SK-N-SH treated with all-trans-retinoic acid at 6 μM for 48 hours (cell line): ENCODE measurements at regions not wholly inside any gene's neighbourhood (a gene's known extent, or its start where the extent isn't known, plus 50 kb on each side); places are given as distances from the start of the nearest gene placed in this dataset.

Source experiments
- BACH2 ChIP-seq: fragments of 250-450 bp; sonication (Bioruptor Pico); IDR thresholded peaks from 2 replicates; pipeline ENCODE4 v1.9.0; 2021; ENCODE audit warnings: mild to moderate bottlenecking, borderline replicate concordance
- SNAI2 ChIP-seq: fragments of 250-450 bp; sonication (Bioruptor Pico); IDR thresholded peaks from 2 replicates; pipeline ENCODE4 v1.5.0; 2020; ENCODE audit warnings: mild to moderate bottlenecking, moderate library complexity
- ZFP3 ChIP-seq: fragments of 250-450 bp; sonication (Bioruptor Pico); IDR thresholded peaks from 2 replicates; pipeline ENCODE4 v1.5.0; 2020; ENCODE audit warnings: mild to moderate bottlenecking, moderate library complexity

DNA sequence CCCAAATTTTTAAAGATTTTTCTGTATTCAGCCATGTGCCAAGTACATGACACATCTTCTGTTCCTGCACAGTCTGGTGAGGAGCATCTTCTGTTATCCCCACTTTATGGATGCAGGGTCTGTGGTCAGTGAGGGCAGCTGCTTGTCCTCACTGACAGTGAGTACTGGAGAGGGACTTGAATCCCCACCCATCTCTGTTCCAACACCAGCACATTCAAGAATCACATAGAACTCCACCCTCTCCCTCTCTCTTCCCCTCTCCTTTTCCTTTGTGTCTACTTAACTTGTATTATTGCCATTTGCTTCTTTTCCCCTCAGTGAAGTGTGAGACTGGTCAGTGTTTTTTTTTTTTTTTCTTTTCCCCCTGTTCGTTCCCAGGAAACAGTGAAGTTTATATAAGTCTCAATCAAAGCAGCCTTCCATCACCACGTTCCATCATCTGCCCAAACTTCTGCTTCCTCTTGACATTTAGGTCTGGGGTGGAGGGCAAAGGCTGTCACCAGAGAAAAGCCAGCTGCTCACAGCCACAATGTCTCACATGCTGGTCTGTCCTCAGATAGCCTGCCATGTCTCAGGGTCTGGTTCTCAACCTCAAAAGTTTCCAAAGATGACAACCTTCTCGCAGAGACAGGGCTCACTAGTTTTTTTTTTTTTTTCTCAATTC is 110.0 kb upstream of the SSTR4 start:
- TF ChIP-seq SNAI2 (CRISPR knock-in tag) = no peak
- no peak for TF ChIP-seq ZFP3 (CRISPR knock-in tag)
- no peak for TF ChIP-seq BACH2 (CRISPR knock-in tag)
